B cell (primary cell): ENCODE measurements at regions not wholly inside any gene's neighbourhood (a gene's known extent, or its start where the extent isn't known, plus 50 kb on each side); places are given as distances from the start of the nearest gene placed in this dataset.
"Not testable (repeated sequence)": the region's sequence is repeated elsewhere in the genome, so short reads cannot be mapped to it uniquely, and the experiment has no call there.

Experiments
- CTCF ChIP-seq: fragments of 200-600 bp; IDR thresholded peaks from one replicate; pipeline ENCODE4 v1.8.0; 2022; ENCODE audit warnings: antibody characterized with exemption, mild to moderate bottlenecking
- EZH2 ChIP-seq: IDR thresholded peaks from 2 replicates; pipeline ENCODE4 v1.6.1; 2012; ENCODE audit warnings: borderline replicate concordance, low read depth, mild to moderate bottlenecking, moderate library complexity, low read length; ENCODE audit not compliant: insufficient read depth, poor library complexity, severe bottlenecking

- not testable (repeated sequence) for TF ChIP-seq CTCF, EZH2
Observed at GRCh38 chr17:20687584-20687983, 108.1 kb downstream of the CDRT15L2 start.
